ENCODE measurements at regions not wholly inside any gene's neighbourhood (a gene's known extent, or its start where the extent isn't known, plus 50 kb on each side); places are given as distances from the start of the nearest gene placed in this dataset.

DNA sequence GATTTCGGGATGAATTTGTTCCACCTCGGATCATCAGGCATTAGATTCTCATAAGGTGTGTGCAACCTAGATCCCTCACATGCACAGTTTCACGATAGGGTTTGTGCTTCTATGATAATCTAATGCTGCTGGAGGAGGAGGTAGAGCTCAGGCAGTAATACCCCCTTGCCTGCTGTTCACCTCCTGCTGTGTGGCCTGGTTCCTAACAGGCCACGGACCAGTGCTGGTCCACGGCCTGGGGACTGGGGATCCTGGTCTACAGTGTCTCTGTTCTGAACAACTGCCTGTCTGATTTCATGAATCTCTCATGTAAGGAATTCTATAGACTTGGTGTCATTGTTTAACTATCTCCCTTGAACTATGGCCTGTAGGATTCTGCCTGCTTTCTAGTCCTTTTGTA, 269.9 kb downstream of the SPRY1 start:
- no peaks in the 10 kb centered on the region for H3K4me1 Mint-ChIP-seq (ENCODE audit: low read depth, unreplicated experiment)
- peaks cover under 1% of the 10 kb centered on the region for H3K27me3 Mint-ChIP-seq (ENCODE audit: unreplicated experiment)
- no peak for DNase-seq
- H3K9me3 Mint-ChIP-seq (ENCODE audit: unreplicated experiment): no peaks in the 10 kb centered on the region
- H3K4me3 Mint-ChIP-seq (ENCODE audit: unreplicated experiment): no peak overlapping the region
- H3K27ac Mint-ChIP-seq (ENCODE audit: unreplicated experiment): no peak overlapping the region
- H3K36me3 Mint-ChIP-seq (ENCODE audit: unreplicated experiment): no peaks in the 10 kb centered on the region
- TF ChIP-seq, protein P1, sequence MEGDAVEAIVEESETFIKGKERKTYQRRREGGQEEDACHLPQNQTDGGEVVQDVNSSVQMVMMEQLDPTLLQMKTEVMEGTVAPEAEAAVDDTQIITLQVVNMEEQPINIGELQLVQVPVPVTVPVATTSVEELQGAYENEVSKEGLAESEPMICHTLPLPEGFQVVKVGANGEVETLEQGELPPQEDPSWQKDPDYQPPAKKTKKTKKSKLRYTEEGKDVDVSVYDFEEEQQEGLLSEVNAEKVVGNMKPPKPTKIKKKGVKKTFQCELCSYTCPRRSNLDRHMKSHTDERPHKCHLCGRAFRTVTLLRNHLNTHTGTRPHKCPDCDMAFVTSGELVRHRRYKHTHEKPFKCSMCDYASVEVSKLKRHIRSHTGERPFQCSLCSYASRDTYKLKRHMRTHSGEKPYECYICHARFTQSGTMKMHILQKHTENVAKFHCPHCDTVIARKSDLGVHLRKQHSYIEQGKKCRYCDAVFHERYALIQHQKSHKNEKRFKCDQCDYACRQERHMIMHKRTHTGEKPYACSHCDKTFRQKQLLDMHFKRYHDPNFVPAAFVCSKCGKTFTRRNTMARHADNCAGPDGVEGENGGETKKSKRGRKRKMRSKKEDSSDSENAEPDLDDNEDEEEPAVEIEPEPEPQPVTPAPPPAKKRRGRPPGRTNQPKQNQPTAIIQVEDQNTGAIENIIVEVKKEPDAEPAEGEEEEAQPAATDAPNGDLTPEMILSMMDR (IDR thresholded peaks at IDR 0.05; ENCODE audit: partially characterized antibody, unreplicated experiment): no peak

DNA sequence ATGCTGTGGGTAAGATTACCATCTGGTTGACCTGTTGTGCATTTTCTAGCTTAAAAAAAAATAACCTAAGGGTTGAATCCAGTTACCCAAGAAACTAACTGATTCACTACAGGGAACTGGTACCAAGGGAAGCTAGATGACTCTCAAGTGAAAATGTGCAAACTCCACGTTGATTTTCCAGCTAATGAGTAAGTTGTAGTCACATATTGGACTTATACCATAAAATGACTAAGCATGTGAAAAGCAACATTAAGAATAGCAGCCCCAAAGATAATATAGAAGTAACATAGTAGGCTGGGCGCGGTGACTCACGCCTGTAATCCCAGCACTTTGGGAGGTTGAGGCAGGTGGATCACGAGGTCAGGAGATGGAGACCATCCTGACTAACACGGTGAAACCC, 270.9 kb downstream of the SPRY1 start:
- DNase-seq: no peak
- H3K4me3 Mint-ChIP-seq (ENCODE audit: unreplicated experiment): no peak overlapping the region
- H3K4me1 Mint-ChIP-seq (ENCODE audit: low read depth, unreplicated experiment): no peaks in the 10 kb centered on the region
- TF ChIP-seq, protein P1 (IDR thresholded peaks at IDR 0.05; ENCODE audit: partially characterized antibody, unreplicated experiment): no peak
- no peak overlapping the region for H3K27ac Mint-ChIP-seq (ENCODE audit: unreplicated experiment)
- H3K36me3 Mint-ChIP-seq (ENCODE audit: unreplicated experiment): no peaks in the 10 kb centered on the region
- H3K9me3 Mint-ChIP-seq (ENCODE audit: unreplicated experiment): no peaks in the 10 kb centered on the region
- H3K27me3 Mint-ChIP-seq (ENCODE audit: unreplicated experiment): peaks cover 2% of the 10 kb centered on the region

DNA sequence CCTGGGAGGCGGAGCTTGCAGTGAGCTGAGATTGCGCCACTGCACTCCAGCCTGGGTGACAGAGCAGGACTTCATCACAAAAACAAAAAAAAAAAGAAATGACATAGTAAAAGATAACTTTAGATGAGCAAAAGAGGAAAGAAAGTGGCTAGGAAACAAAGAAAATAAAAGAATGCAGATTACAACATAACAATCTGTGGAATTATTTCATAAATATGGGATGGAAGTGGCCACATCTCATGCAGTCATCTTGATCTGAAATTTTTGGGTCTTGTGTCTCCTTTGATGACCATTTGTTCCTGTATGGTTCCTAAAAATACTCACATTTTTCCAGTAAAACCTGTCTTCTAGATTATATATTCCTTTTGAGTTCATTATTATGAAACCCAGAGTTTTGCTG, 271.4 kb downstream of the SPRY1 start:
- no peak for DNase-seq
- H3K36me3 Mint-ChIP-seq (ENCODE audit: unreplicated experiment): no peaks in the 10 kb centered on the region
- peaks cover 2% of the 10 kb centered on the region for H3K27me3 Mint-ChIP-seq (ENCODE audit: unreplicated experiment)
- H3K27ac Mint-ChIP-seq (ENCODE audit: unreplicated experiment): no peak overlapping the region
- H3K4me3 Mint-ChIP-seq (ENCODE audit: unreplicated experiment): no peak overlapping the region
- no peaks in the 10 kb centered on the region for H3K9me3 Mint-ChIP-seq (ENCODE audit: unreplicated experiment)
- no peaks in the 10 kb centered on the region for H3K4me1 Mint-ChIP-seq (ENCODE audit: low read depth, unreplicated experiment)
- TF ChIP-seq, protein P1 (IDR thresholded peaks at IDR 0.05; ENCODE audit: partially characterized antibody, unreplicated experiment): no peak

DNA sequence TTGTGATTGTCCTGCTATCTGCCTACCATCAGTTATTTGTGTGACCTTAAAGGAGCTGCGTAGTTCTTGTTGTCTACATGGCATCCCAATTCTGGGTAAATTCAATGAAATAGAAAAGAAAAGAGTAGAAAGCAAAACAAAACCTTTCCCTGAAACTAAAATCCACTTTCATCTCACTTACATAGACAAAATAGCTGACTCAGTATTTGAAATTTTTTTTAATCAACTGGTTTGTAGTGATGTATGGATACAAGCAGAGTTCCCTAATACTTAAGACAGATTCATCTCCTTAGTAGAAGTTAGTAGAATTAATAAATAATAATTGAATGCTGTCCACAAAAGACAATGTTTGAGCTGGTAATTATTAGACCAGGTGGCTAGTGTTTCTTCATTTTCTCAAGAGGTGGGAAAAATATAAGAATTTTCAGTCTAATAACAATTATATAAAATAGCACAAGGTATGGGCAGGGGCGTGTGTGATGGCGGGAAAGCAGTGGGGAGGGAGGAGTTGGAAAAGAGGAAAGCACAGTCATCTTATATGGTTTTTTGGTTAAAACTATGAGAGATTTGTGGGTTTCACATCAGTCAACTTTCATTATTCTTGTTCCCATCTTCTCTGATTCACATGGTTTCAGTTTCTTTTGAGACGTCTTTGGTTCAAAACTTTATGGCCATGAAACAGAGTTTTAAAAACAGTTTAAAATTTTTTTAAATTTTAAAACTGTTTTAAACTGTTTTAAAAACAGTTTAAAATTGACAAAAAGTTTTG, 275.2 kb downstream of the SPRY1 start:
- H3K4me3 Mint-ChIP-seq (ENCODE audit: unreplicated experiment): no peak overlapping the region
- DNase-seq: no peak
- no peak overlapping the region for H3K27ac Mint-ChIP-seq (ENCODE audit: unreplicated experiment)
- H3K9me3 Mint-ChIP-seq (ENCODE audit: unreplicated experiment): no peaks in the 10 kb centered on the region
- TF ChIP-seq, protein P1 (IDR thresholded peaks at IDR 0.05; ENCODE audit: partially characterized antibody, unreplicated experiment): no peak
- H3K27me3 Mint-ChIP-seq (ENCODE audit: unreplicated experiment): peaks cover 2% of the 10 kb centered on the region
- peaks cover 3% of the 10 kb centered on the region for H3K4me1 Mint-ChIP-seq (ENCODE audit: low read depth, unreplicated experiment)
- no peaks in the 10 kb centered on the region for H3K36me3 Mint-ChIP-seq (ENCODE audit: unreplicated experiment)

DNA sequence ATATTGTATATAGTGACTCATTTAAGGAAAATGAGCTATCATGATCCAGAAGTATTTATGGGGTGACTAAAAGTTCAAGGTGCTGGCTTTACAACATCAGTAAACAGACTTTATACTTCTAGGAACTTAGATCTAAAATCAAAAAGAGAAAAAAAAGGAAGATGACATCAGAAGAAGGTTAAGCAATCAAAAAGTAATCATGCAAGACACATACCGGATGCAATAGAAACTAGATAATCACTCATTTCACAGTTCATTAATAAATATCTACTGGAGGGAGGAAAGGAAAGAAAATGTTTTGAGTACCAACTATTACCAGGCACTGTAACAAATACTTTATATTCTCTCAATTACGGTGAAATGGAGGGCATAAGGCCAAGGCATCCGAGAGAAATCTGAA, 276.4 kb downstream of the SPRY1 start:
- TF ChIP-seq, protein P1 (IDR thresholded peaks at IDR 0.05; ENCODE audit: partially characterized antibody, unreplicated experiment): no peak
- peaks cover 2% of the 10 kb centered on the region for H3K27me3 Mint-ChIP-seq (ENCODE audit: unreplicated experiment)
- H3K4me1 Mint-ChIP-seq (ENCODE audit: low read depth, unreplicated experiment): peaks cover 3% of the 10 kb centered on the region
- no peak overlapping the region for H3K4me3 Mint-ChIP-seq (ENCODE audit: unreplicated experiment)
- no peaks in the 10 kb centered on the region for H3K36me3 Mint-ChIP-seq (ENCODE audit: unreplicated experiment)
- H3K9me3 Mint-ChIP-seq (ENCODE audit: unreplicated experiment): no peaks in the 10 kb centered on the region
- no peak overlapping the region for H3K27ac Mint-ChIP-seq (ENCODE audit: unreplicated experiment)
- DNase-seq: no peak

Data from glutamatergic neuron (in vitro differentiated cells).